GM19035 (cell line): ENCODE measurements at regions not wholly inside any gene's neighbourhood (a gene's known extent, or its start where the extent isn't known, plus 50 kb on each side); places are given as distances from the start of the nearest gene placed in this dataset.
A peak's percentile ranks its signal among the peaks of the same experiment; 100 is the strongest.
"Not testable (repeated sequence)": the region's sequence is repeated elsewhere in the genome, so short reads cannot be mapped to it uniquely, and the experiment has no call there.

Source experiments
- ATAC-seq: cut with Tn5 transposase; IDR thresholded peaks from one replicate; pipeline ENCODE4 v1.9.1; 2021; ENCODE audit not compliant: unreplicated experiment

GRCh38 chr4:12138488-12138887, 709.8 kb upstream of the HS3ST1 start:
- no peak for ATAC-seq

GRCh38 chr4:12137575-12137974, 708.9 kb upstream of the HS3ST1 start:
- ATAC-seq, result no peak

- no peak for ATAC-seq
Observed at GRCh38 chr4:12126474-12126873, 697.8 kb upstream of the HS3ST1 start.

GRCh38 chr4:12124138-12124537, 695.4 kb upstream of the HS3ST1 start:
- ATAC-seq, result no peak

GRCh38 chr4:12123707-12124106, 695.0 kb upstream of the HS3ST1 start:
- no peak for ATAC-seq

- no peak for ATAC-seq
Observed at GRCh38 chr4:12122316-12122715, 693.6 kb upstream of the HS3ST1 start.

GRCh38 chr4:12120968-12121367, 692.3 kb upstream of the HS3ST1 start:
- no peak for ATAC-seq

- peak; percentile 92 for ATAC-seq
Observed at GRCh38 chr4:12118651-12119213, 690.0 kb upstream of the HS3ST1 start.

- ATAC-seq, result no peak
Observed at GRCh38 chr4:12116009-12116552, 687.4 kb upstream of the HS3ST1 start.

- no peak for ATAC-seq
Observed at GRCh38 chr4:12110627-12111026, 681.9 kb upstream of the HS3ST1 start.

GRCh38 chr4:12109056-12109455, 680.4 kb upstream of the HS3ST1 start:
- ATAC-seq, result not testable (repeated sequence)

- no peak for ATAC-seq
Observed at GRCh38 chr4:12105519-12105918, 676.8 kb upstream of the HS3ST1 start.

GRCh38 chr4:12089920-12090319, 661.2 kb upstream of the HS3ST1 start:
- ATAC-seq, result not testable (repeated sequence)

GRCh38 chr4:12084690-12085089, 656.0 kb upstream of the HS3ST1 start:
- no peak for ATAC-seq

GRCh38 chr4:12071316-12071715, 642.6 kb upstream of the HS3ST1 start:
- ATAC-seq, result no peak

GRCh38 chr4:12053966-12054365, 625.3 kb upstream of the HS3ST1 start:
- ATAC-seq, result no peak

GRCh38 chr4:12053556-12053955, 624.9 kb upstream of the HS3ST1 start:
- ATAC-seq, result no peak

- no peak for ATAC-seq
Observed at GRCh38 chr4:12050357-12050756, 621.7 kb upstream of the HS3ST1 start.

GRCh38 chr4:12042818-12043217, 614.1 kb upstream of the HS3ST1 start:
- no peak for ATAC-seq

- no peak for ATAC-seq
Observed at GRCh38 chr4:12041828-12042227, 613.1 kb upstream of the HS3ST1 start.

GRCh38 chr4:12036450-12036849, 607.8 kb upstream of the HS3ST1 start:
- ATAC-seq, result no peak

GRCh38 chr4:12028258-12028657, 599.6 kb upstream of the HS3ST1 start:
- no peak for ATAC-seq

- ATAC-seq, result no peak
Observed at GRCh38 chr4:12022409-12022808, 593.7 kb upstream of the HS3ST1 start.
